GM19240 (cell line): ENCODE measurements at regions not wholly inside any gene's neighbourhood (a gene's known extent, or its start where the extent isn't known, plus 50 kb on each side); places are given as distances from the start of the nearest gene placed in this dataset.

ENCODE experiments used
- DNase-seq: peaks from one replicate; pipeline ENCODE4 v3.0.0; 2011; ENCODE audit warnings: low spot score; ENCODE audit not compliant: insufficient read length

DNA sequence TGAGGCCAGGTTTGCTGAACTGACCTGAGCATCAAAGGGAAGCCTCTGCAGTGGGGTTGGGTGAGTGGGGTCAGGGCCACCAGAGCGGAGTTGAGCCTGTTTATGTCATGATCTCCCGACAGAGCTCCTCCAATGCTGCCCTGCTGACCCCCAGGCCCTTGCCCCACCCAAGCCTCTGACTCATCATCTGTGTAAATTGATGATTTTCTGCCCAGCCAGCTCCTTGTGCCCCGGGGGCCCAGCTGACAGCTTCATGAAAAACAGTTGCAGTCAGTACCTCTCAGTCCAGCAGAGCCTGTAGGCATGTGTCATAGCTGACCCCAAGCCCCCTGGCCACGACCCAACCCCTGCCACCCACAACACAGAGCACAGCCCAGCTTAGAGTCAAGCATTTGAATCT, 134.9 kb downstream of the CCT6B start:
- no peak for DNase-seq

DNA sequence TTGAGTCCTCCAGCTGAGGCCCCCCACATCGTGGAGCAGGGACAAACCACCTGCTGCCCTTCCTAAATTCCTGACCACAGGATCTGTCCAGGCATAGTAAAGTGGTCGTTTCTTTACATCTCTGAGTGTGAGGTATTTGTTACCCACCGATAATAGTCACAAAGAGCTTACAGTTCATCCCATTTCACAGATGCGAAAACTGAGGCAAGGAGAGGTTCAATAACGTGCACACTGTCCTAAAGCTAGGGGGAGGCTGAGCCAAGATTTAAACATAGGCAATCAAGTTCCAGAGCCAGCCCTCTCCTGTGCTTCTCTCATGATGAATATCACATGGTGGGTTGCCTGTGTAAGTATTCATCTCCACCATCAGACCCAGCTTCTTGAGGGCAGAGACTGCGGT, 135.4 kb downstream of the CCT6B start:
- DNase-seq, result no peak

DNA sequence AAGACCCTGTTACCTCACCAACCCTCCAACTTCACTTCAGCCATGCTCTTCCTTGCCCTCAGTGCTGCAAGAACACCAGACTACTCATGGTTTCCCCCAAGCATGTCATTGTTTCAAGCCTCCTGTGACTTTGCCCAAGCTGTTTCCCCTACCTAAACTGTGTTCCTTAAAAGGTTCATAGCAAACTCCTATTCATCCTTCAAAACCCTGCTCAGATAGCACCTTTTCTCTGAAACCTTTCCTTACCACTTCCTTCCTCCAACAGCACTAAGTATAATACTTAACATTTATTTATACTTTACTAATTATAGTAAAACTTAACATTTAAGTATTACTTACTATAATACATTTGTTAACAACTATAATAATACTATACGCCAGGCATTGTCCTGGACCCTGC, 136.2 kb downstream of the CCT6B start:
- DNase-seq, result no peak

DNA sequence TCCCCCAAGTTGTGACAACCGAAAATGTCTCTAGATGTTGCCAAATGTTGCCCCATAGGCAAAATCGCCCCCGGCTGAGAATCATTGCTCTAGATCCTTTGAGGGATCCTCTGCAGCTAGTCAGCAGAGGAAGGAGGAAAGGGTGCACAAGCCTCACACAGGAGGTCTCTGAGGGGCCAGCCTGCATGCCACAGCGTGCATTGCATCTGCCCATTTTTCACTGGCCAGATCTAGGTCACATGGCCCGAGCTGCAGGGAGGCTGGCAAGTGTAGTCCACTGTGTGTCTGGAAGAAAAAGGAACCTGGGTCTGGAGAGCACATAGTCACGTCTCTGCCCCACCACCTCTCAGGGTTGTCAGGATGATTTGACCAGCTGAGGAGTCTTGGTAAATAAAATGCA, 138.2 kb downstream of the CCT6B start:
- DNase-seq, result no peak

DNA sequence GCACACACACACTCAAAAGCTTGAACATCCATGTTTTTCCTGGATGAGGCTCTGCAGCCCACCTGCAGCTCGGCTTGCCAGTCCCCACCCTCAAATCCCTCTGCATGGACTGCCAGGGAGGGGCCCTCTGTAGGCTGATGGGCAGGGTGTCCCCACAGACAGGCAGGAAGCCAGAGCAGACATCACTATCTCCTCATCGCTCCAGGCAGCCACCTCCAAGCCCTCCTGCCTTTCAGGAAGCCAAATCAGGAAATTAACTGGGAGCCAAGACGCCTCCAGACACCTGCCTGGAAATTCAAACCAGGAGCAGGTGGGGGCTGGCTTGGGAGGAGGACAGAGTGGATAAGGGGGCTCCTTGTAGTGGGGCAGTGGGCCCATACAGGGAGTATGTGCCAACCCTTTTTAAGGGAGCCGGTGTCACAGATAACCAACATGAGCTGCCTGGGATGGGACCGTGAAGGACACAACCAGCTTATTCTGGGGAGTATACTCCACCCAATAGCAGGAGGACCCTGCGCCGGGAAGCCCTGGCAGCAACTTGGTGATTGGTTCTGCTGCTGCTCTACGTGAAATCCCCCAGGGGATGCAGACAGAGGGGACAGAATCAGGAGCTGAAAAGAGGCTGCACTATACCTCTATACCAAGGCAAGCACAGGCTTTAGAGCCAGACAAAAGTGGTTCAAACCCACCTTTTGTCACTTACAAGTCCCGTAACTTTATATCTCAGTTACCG, 139.1 kb downstream of the CCT6B start:
- DNase-seq, result no peak

DNA sequence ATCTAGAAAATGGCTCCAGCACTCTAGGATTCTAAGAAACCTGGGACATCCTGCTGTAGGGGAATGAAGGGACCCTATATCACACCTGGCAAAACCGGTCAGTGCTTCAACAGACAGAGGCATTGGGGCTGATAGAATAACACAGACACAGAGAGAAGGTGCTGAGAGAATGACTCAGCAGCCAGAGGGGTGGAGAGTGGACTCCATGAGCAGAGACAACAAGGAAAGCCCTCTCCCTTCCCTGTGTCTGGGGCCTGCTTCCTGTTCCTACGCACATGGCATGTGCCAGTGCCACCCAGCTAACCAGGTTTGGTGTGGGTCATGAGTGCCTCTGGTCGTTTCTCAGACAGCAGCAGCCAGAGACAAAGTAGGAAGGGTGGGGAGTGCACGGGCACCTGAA, 140.3 kb downstream of the CCT6B start:
- DNase-seq, result no peak

DNA sequence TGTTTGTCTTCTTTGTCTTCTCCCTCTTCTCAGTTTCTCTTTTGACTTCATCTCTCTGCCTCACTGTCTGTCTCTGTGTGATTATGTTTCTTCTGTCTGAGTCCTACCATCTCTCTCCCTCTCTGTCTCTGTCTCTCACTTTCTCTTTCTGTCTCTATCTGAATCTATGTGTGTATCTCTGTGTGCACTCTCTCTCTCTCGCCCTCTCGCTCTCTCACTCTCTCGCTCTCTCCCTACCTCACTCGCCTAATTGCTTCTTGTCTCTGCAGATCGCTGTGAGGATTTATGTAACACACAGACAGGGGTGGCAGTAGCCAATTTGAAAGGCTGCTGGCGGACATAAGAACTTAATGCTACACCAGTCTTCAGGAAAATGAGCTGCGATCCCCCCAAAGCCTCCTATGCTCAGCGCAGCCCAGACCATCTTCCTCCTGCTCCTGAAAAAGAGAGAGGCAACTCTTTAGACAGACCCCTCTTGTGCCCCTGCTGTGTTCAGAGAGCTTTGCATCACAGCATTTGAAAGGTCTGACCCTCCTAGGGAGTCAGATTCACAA, 140.9 kb downstream of the CCT6B start:
- DNase-seq, result no peak

DNA sequence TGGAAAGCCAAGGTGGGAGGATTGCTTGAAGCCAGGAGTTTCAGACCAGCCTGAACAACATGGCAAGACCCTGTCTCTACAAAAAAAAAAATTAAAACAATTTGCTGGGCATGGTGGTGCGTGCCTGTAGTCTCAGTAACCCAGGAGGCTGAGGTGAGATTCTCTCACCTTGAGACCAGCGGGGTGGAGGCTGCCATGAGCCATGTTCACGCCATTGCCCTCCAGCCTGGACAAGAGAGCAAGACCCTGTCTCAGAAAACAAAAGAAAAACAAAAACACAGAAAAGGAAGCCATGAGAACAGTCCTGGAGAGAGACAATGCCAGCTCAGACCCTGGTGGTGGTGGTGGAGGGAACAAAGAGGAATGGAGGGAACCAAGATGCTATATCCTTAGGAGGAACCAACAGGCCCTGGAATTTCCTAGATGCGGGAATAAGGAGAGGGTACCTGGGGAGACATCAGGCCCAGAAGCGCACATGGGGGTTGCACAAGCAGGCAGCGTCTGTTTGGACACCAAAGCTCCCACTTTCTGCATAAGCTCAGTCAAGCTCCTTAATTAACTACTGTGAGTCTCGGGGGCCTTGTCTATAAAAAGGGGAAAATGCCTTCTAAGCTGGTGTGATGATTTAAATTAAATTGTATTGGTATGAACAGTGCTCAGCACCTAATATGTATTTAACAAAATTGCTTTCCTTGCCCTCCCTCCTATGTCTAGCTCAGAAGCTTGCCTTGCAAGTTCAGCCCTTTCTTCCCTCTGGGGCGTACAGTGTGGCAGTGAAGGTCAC, 143.8 kb downstream of the CCT6B start:
- DNase-seq, result no peak

DNA sequence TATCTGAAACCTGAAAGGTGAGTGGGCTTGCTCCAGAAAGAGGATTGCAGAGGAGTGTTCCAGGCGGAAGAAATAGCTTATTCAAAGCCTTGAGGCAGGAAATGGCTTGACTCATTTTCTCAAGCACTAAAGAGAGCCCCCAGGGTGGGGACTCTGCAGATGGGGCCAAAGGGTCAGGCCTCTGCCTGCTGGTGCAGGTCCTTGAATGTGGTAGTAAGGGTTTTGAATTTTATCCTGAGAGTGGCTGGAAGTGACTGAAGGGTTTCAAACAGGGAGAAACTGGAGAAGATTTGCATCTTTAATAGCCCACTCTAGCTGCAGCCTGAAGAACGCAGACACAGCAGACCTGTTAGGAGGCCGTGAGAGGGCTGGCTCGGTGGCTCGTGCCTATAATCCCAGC, 144.4 kb downstream of the CCT6B start:
- no peak for DNase-seq

DNA sequence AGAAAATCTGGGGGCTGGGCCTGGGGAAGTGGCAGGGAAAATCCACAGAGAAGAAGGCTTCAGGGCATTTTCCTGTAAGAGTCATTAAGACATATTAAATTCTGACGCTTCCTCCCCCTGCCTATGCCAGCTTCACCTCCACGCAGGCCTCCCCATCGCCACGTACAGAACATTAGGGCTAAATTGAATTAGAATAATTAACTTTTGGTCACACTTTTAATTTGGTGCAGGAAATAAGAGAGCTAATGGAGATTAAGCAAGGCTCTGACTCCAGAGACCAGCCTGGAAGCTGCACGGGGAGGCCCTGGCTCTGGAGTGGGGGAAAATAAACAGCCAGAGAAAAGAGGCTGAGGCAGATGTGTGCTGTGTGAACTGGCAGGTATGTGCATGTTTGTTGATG, 148.0 kb downstream of the CCT6B start:
- DNase-seq, result no peak

DNA sequence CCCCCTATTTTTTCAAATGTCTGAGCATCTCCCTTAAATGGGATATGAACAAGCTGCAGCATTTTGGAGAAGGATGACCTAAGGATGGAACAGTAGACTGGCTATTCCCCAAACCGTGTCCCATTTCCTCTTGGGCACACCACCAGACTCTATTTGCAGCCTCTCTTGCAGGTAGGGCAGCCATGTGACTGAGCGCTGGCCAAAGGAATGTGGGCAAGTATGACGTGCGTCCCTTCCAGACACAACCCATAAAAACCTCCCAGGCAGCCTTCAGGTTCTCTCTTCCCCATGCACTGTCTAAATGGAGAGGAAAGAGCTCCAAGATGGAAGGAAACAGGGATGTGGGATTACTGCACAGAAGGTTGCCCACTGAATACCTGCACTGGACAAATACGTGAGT, 149.7 kb downstream of the CCT6B start:
- no peak for DNase-seq

DNA sequence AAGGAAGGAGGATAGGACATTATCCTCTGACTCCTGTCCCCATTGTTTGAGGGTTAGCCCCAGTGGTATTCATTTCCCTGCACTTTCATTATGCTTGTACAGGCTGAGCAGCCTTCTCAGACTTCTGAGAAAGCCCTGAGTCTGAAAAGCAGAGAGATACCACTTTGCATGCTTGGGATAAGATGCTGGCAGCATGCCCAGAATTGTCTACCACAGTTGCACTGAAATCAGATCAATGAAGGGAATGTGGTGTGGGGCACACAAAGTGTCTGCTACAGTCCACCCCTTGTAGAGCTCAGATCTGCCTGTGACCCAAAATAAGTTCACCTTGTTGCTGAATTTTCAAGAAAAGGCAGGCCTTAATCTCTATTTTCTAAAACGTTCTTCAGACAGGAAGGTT, 160.6 kb downstream of the CCT6B start:
- no peak for DNase-seq

DNA sequence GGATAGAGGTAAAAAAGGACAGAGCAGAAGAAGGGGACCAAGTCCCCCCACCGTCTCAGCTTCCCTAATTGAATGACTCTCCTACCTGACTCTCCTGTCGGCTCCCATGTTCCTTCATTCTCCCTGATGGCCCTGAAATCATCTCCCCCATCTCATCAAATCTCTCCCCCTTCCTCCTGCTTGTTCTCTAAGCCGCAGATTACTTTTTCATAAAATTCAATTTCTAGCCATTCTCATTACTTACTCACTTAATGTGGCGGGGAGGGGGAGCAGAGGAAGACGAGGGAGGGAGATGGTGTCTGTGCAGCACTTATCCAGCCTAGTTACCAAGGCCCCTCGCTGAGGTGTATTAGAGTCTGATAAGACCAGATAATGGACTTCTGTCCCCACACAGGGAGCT, 161.5 kb downstream of the CCT6B start:
- no peak for DNase-seq

DNA sequence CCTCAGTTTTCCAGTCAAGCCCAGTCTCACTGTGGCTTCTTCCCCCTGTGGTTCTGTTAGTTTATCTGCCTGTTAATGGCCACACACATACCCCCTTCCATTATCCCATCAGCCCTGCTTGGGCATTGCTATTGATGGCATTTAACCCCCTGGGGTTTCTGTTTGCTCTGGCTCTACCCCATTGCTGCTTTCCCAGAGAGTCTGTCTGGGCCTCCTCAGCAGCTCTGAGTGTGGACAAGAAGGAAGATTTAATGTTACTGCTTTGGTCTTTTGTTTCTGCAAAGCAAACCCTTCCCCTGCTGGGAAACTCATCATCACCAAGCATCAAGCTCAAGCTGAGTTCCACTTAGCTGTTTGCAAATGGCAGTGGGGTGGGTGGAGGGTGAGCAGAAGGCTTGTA, 162.7 kb downstream of the CCT6B start:
- DNase-seq, result no peak

DNA sequence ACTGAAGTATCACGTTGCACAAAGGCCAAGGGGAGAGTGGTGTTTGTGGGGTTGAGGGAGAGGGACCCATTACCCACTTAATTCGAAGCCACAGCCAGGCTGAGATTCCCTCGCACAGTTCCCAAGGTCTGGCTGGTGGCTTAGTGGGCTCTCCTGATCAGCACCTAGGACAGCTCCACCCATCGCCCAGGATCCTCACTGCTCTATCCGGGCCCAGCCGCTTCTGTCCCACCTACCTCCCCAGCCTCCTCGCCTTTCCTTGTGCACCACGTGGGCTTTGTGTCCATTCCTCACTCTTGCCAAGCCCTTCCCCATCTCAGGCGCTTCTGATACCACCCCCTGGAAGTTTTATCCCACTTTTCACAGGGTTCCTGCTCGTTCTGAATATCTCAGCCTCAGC, 163.5 kb downstream of the CCT6B start:
- DNase-seq, result peak; percentile 25

DNA sequence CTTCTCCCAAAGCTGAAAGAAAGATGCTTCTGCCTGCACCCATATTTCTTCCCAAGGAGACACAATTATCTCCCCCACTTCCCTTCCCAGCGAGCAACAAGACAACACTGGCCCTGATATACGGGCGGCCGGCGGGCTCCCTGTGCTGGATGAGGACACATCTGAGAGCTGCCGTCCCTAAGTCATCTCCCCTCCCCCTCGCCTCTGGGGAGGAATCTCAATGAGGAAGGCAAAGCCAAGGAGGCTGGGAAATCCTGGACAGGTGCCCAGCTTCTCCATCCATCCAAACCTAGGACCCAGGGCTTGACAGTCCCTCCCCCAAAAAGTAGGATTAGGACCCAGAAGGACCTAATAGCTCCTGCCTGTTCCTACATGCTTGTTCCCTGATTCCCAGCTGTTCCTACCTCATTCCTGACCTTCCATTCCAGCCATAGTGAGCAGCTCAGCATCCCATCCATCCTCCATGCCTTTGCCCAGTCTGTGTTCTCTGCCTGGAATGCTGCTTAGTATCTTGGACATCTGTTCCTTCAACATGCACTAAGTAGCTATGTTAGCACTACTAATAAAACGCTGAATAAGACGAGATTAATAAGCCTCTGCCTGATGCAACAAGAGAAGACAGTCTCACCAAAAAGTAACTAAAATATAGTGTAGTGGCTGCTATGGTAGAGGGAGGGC, 167.9 kb downstream of the CCT6B start:
- DNase-seq, result no peak

DNA sequence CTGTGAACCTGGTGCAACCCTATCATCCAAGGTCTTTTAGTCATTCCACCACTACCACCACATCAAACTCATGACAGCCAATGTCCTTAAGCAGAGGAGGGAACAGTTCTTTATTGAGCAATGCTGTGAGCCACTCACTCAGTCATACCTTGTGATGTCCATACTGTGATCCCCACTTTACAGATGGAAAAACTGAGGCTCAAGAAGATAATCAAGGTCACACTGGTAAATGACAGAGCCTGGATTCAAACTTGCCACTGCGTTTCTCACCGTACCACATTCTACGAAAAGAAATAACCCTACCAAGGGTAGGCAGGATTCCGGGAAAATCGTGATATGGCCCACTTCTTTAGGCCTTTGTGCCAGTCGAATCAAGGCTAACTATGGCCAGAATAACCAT, 172.6 kb downstream of the CCT6B start:
- no peak for DNase-seq

DNA sequence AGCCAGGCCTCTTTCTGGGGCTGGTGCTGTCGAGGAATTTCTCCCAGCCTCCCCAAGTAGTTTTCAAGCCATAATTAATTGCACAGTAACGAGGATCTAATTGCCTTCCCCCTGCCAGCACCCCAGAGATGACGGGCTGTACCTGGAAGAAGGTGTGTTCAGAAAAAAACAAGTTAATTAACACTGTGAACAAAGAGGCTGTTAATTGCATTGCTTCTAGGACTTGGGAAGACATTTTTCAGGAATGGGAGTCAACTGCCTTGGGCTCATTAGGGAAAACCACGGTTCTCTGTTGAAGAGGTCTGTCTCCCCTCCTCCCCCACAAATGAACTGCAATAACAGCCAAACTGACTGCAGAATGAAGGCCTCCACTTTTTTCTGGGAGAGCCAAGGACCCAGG, 176.7 kb downstream of the CCT6B start:
- no peak for DNase-seq

DNA sequence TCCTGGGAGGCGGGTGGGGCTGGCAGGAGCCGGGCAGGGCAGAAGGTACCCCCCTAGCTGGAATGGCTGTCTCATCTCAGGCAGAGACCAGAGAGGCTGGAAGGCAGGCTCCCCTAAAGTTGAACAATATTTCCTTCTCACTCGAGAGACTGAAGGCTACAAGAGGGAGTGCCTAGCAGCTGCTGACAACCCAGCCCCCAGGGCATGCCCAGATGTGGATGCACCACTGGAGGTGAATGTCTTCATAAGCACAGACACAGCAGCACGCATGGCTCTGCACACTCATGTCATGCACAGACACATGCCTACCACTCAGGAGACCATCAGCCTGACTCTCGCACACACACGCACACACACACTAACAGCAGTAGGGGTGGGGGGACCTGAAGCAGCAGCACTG, 179.0 kb downstream of the CCT6B start:
- DNase-seq, result no peak

DNA sequence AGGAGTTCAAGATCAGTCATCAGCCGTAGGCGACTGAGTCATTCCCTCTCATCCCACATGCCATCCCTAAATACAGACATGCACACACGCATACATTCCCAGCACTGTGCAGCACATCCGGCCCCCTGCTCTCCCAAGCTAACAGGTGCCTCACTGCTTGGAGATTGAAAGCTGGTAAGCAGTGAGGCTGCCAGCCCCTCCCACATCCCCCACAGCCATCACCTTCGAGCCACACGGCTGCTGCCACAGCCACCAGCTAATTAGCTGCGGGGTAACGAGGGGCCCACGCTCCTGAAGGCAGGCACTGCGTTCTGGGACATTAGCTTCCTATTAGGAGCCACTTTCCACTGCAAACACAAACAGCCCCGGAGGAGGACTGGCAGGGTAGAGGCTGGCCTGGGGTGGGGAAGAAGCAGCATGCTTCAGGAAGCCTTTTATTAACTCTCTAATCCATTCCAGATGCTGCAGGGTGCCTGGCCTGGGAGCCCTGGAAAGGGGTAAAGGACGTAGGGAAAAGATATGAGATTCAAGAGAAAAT, 179.6 kb downstream of the CCT6B start:
- no peak for DNase-seq

DNA sequence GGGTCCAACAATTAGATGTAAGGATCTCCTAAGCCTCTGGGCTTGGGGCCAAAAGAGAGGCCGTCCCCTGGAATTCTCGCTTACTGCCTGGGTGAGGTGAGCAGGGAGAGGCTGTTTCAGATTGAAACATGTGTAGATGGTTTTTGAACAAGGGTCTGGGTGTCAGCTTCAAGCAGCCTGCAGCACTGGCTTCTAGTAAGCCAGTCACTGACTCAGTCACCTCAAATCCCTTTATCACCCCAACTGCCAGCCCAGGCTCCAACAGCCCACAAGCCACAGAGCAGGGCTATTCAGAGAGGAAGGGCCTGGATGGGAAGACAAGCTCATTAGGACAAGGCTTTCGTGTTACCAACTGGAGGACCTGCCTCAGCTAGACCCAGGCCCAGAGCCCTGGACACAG, 180.2 kb downstream of the CCT6B start:
- no peak for DNase-seq

DNA sequence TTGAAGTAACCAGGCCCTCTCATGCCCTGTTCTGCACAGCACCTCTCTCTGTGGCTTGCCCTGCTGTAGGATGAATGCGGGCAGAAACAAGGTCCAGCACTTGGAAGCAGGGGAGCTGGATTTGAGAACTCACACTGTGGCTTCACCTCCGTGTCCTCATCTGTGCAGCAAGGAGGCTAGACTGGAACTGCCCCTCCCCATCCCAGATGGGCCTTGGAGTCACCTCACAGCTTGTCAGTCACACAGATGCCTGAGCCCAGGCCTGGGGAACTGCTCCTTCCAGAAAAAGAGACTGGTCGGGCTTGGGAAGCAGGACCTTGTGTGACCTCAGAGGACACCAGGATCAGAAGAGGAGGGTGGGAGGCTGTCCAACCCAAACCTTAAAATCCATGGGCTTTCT, 180.8 kb downstream of the CCT6B start:
- DNase-seq, result no peak
